ENCODE measurements at regions not wholly inside any gene's neighbourhood (a gene's known extent, or its start where the extent isn't known, plus 50 kb on each side); places are given as distances from the start of the nearest gene placed in this dataset.

- intact Hi-C loops (cut with DNase I): no loop called here
- Histone ChIP-seq H3K27ac (no peak overlapping the region), H3K27me3 (no peaks in the 10 kb centered on the region), H3K36me3 (no peaks in the 10 kb centered on the region), H3K4me1 (no peaks in the 10 kb centered on the region), H3K9me3 (no peaks in the 10 kb centered on the region), H3K4me3 (replicated peaks in 1 of 3) (no peak overlapping the region)
- no peak for DNase-seq
- TF ChIP-seq CTCF (IDR thresholded peaks at IDR 0.05): no peak
- 76 to 91% methylated on average over 2 of the region's 2 CpGs for WGBS, 2 donors
These were observed 173.2 kb upstream of the XYLT1 start for GRCh38 chr16:17643935-17644334.

- H3K27me3 ChIP-seq: no peaks in the 10 kb centered on the region
- no peak overlapping the region for H3K27ac ChIP-seq
- no peaks in the 10 kb centered on the region for H3K4me1 ChIP-seq
- H3K36me3 ChIP-seq: no peaks in the 10 kb centered on the region
- WGBS, 2 donors: 95 to 96% methylated on average over 2 of the region's 2 CpGs
- intact Hi-C loops (cut with DNase I): no loop called here
- no peak overlapping the region for H3K4me3 ChIP-seq (replicated peaks in 1 of 3)
- no peak for TF ChIP-seq CTCF (IDR thresholded peaks at IDR 0.05)
- TF ChIP-seq POLR2A (IDR thresholded peaks at IDR 0.05): no peak
- no peaks in the 10 kb centered on the region for H3K9me3 ChIP-seq
- DNase-seq: no peak
These were observed 171.2 kb upstream of the XYLT1 start for GRCh38 chr16:17641990-17642389.

- Histone ChIP-seq H3K9me3 (no peaks in the 10 kb centered on the region), H3K4me1 (no peaks in the 10 kb centered on the region), H3K36me3 (no peaks in the 10 kb centered on the region), H3K4me3 (replicated peaks in 1 of 3) (no peak overlapping the region), H3K27me3 (no peaks in the 10 kb centered on the region), H3K27ac (no peak overlapping the region)
- intact Hi-C loops (cut with DNase I): no loop called here
- WGBS, 2 donors: 65 to 73% methylated on average over 8 of the region's 8 CpGs
- DNase-seq: no peak
- no peak for TF ChIP-seq CTCF (IDR thresholded peaks at IDR 0.05)
- TF ChIP-seq POLR2A (IDR thresholded peaks at IDR 0.05): no peak
These were observed 167.4 kb upstream of the XYLT1 start for GRCh38 chr16:17638134-17638533.

- WGBS, 2 donors: 87 to 91% methylated on average over 6 of the region's 6 CpGs
- Histone ChIP-seq H3K27ac (no peak overlapping the region), H3K9me3 (no peaks in the 10 kb centered on the region), H3K4me1 (no peaks in the 10 kb centered on the region), H3K4me3 (replicated peaks in 1 of 3) (no peak overlapping the region), H3K36me3 (no peaks in the 10 kb centered on the region), H3K27me3 (no peaks in the 10 kb centered on the region)
- intact Hi-C loops (cut with DNase I): no loop called here
- TF ChIP-seq CTCF (IDR thresholded peaks at IDR 0.05): no peak
- no peak for TF ChIP-seq POLR2A (IDR thresholded peaks at IDR 0.05)
- DNase-seq: no peak
These were observed 164.4 kb upstream of the XYLT1 start for GRCh38 chr16:17635183-17635582.

GRCh38 chr16:17633181-17633951 lies 162.6 kb upstream of the XYLT1 start:
- 41 to 42% methylated on average over 8 of the region's 8 CpGs for WGBS, 2 donors
- DNase-seq: no peak
- no peak overlapping the region for H3K27ac ChIP-seq

More at GRCh38 chr16:17633181-17633951, 162.6 kb upstream of the XYLT1 start:
- no peak overlapping the region for H3K4me3 ChIP-seq (replicated peaks in 1 of 3)
- H3K27me3 ChIP-seq: no peaks in the 10 kb centered on the region
- intact Hi-C loops (cut with DNase I): no loop called here
- TF ChIP-seq CTCF (IDR thresholded peaks at IDR 0.05): no peak
- no peak for TF ChIP-seq POLR2A (IDR thresholded peaks at IDR 0.05)
- no peaks in the 10 kb centered on the region for H3K9me3 ChIP-seq
- no peaks in the 10 kb centered on the region for H3K36me3 ChIP-seq
- no peaks in the 10 kb centered on the region for H3K4me1 ChIP-seq
